Activated naive CD4-positive, alpha-beta T cell treated with anti-CD3 and anti-CD28 coated beads, Interleukin-2, amount 50 U/mL, for 24 hours (primary cell): ENCODE measurements at regions not wholly inside any gene's neighbourhood (a gene's known extent, or its start where the extent isn't known, plus 50 kb on each side); places are given as distances from the start of the nearest gene placed in this dataset.
"Not testable (repeated sequence)": the region's sequence is repeated elsewhere in the genome, so short reads cannot be mapped to it uniquely, and the experiment has no call there.

Experiments used
- H3K27ac Mint-ChIP-seq: one replicate; pipeline ENCODE4 v1.8.0; 2021; ENCODE audit warnings: mild to moderate bottlenecking, mixed read lengths
- H3K27me3 Mint-ChIP-seq: one replicate; pipeline ENCODE4 v1.8.0; 2021; ENCODE audit warnings: mixed read lengths
- H3K36me3 Mint-ChIP-seq: one replicate; pipeline ENCODE4 v1.8.0; 2021; ENCODE audit warnings: mixed read lengths
- H3K4me1 Mint-ChIP-seq: one replicate; pipeline ENCODE4 v1.8.0; 2021; ENCODE audit warnings: mixed read lengths
- H3K4me3 Mint-ChIP-seq: one replicate; pipeline ENCODE4 v1.8.0; 2021; ENCODE audit warnings: mild to moderate bottlenecking, mixed read lengths
- H3K9me3 Mint-ChIP-seq: one replicate; pipeline ENCODE4 v1.8.0; 2021; ENCODE audit warnings: mixed read lengths

DNA sequence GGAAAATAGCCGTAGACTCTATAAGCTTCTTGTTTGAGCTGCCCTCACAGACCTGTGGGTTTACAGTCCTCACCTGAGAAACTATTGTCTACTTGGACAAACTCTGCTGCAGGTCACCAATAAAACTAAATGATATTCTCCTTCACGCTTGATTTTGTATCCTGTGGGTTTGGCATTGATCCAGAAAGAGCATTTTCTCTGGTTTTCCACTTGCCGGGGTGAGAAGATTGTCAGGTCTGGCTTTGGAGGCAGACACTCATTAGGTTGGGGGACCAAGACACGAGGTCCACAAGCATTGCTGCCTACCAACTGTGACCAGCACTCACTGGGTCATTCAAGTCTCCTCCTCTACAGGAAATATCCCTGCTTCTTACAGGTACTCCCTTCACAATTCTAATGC is 68.5 kb downstream of the CDC14C start:
- no peak overlapping the region for H3K4me3 Mint-ChIP-seq
- no peaks in the 10 kb centered on the region for H3K4me1 Mint-ChIP-seq
- no peak overlapping the region for H3K27ac Mint-ChIP-seq
- H3K27me3 Mint-ChIP-seq: no peaks in the 10 kb centered on the region
- peaks cover 7% of the 10 kb centered on the region for H3K9me3 Mint-ChIP-seq
- no peaks in the 10 kb centered on the region for H3K36me3 Mint-ChIP-seq

DNA sequence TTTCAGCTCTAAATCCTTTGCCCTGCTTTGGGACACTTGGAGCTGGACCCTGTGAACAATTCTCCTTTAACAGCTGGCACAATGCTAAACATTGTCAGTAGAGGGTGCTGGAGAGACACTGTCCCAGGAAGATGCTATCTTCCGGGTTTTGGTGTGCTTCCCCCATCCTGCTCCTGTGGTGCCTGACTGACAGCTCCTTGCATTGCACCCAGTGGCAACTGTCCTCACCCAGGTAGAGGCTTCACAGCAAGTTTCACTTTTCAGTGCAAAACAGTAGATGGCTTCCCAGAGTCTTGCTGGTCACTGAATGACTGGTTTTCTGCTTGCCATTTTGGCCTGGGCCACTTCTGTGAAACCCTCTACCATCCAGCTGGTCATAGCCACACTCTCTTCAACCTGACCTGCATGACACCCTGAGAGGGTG is 77.3 kb downstream of the CDC14C start:
- H3K27ac Mint-ChIP-seq: no peak overlapping the region
- no peaks in the 10 kb centered on the region for H3K27me3 Mint-ChIP-seq

DNA sequence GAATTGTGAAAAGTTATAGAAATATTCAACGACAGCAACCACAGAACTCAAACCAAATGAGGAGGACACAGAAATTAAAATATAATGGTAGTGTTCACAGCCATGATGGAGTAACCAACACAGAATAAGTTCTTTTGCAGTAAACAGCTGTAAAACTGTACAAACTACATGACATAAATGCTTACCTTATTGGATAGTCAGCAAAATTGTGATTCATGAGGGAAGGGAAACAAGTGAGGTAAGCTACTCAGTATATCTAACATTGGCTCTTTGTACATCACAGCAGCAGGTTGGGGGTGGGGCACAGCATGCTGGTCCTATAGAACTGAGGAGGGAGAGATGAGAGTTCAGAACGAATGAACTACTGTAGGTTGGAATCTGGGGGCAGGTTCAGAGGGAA is 86.4 kb downstream of the CDC14C start:
- Mint-ChIP-seq H3K4me1 (no peaks in the 10 kb centered on the region), H3K27me3 (no peaks in the 10 kb centered on the region), H3K9me3 (peaks cover 28% of the 10 kb centered on the region), H3K36me3 (no peaks in the 10 kb centered on the region), H3K27ac (no peak overlapping the region), H3K4me3 (no peak overlapping the region)

More for the DNA sequence above, 77.3 kb downstream of the CDC14C start:
- Mint-ChIP-seq H3K9me3 (no peaks in the 10 kb centered on the region), H3K4me1 (no peaks in the 10 kb centered on the region), H3K4me3 (no peak overlapping the region), H3K36me3 (no peaks in the 10 kb centered on the region)

DNA sequence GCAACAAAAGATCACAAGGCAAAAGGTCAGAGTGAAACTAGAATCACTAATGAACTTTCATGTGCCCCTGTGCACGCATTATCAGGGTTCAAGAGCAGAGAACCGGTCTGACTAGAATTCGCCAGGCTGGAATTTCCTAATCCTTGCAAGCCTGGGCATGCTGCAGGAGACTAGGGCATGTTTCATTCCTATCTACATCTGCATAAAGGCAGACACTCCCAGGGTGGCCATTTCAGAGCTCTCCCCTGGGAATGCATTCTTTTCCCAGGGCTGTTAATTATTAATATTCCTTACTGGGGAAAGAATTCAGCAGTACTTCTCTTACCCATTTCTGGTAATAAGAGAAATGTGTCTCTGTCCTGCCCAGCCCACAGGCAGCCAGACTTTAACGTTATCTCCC is 90.5 kb downstream of the CDC14C start:
- Mint-ChIP-seq H3K27ac (no peak overlapping the region), H3K27me3 (no peaks in the 10 kb centered on the region), H3K36me3 (no peaks in the 10 kb centered on the region), H3K9me3 (peaks cover 22% of the 10 kb centered on the region), H3K4me3 (no peak overlapping the region), H3K4me1 (no peaks in the 10 kb centered on the region)

- Mint-ChIP-seq H3K27ac (no peak overlapping the region), H3K4me1 (no peaks in the 10 kb centered on the region), H3K4me3 (no peak overlapping the region), H3K27me3 (no peaks in the 10 kb centered on the region), H3K9me3 (peaks cover 4% of the 10 kb centered on the region), H3K36me3 (no peaks in the 10 kb centered on the region)
Measured at GRCh38 chr7:49020145-49020544, 95.8 kb downstream of the CDC14C start.

- no peaks in the 10 kb centered on the region for H3K36me3 Mint-ChIP-seq
- H3K9me3 Mint-ChIP-seq: peaks cover 4% of the 10 kb centered on the region
- H3K27me3 Mint-ChIP-seq: no peaks in the 10 kb centered on the region
- H3K27ac Mint-ChIP-seq: no peak overlapping the region
- H3K4me1 Mint-ChIP-seq: no peaks in the 10 kb centered on the region
- H3K4me3 Mint-ChIP-seq: no peak overlapping the region
Measured at GRCh38 chr7:49022448-49022847, 98.1 kb downstream of the CDC14C start.

DNA sequence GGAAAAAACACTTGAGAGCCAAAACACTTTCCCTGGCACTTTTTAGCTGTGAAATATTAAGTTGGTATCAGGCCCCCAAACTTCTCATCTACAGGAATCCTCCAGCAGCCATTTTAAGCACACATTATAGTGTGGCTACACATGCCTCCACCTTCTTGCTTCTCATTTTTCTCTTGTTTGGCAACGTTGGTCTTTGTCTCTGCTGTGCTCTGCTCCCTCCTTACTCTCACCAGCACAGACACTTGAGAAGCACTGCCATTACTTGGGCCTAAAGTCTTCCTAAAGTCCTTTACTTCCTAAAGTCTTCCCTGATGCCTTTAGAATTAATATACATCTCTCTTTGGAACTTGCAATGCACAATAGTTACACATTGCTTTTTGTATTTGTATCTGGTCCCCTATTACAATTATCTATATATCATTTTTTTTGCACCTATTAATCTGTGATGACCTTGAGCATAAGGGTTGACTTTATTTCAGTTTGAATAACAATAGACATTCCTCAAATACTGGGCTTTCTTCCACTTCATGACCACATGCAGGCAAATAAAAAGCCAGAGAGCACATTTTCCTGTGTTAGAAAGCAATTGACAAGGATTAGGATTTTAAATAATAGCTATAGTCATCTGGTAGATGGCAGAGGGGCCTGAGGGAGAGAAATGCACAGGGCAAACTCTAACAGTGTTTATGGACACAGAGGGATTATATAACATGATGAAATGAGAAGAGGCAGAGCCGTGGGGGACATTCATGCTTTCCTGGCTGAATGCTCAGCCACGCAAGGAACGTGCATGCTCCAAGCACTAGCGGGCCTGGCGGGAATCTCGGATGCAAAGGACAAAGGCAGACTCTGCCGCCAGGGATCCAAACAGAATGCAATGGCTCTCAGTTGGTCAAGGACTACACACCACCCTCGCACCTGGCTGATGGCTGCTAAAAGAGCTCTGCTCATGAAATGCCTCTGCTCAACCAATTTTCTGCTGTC is 99.3 kb downstream of the CDC14C start:
- Mint-ChIP-seq H3K36me3 (no peaks in the 10 kb centered on the region), H3K27ac (no peak overlapping the region), H3K27me3 (no peaks in the 10 kb centered on the region), H3K4me1 (no peaks in the 10 kb centered on the region), H3K9me3 (peaks cover 4% of the 10 kb centered on the region), H3K4me3 (no peak overlapping the region)

DNA sequence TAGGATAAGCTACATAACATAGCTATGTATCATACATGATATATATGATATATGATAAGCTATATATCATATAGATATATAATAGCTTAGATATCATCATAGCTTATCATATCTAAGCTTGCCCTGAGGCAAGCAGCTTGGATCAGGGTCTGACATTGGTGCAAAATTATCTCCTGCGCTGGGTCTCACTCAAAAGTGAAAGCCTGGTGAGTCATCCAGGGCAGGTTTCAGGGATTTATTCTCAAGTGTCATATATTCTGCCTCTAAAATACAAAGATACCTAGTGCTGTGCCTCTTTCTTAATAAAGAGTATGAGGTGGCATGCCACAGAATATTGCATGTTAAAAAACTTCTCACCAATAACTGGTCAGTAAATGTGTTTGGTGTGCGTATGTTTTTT is 105.9 kb downstream of the CDC14C start:
- Mint-ChIP-seq H3K27ac (no peak overlapping the region), H3K4me3 (no peak overlapping the region), H3K36me3 (no peaks in the 10 kb centered on the region), H3K9me3 (peaks cover 13% of the 10 kb centered on the region), H3K4me1 (no peaks in the 10 kb centered on the region), H3K27me3 (no peaks in the 10 kb centered on the region)

- H3K4me3 Mint-ChIP-seq, H3K36me3 Mint-ChIP-seq, H3K27me3 Mint-ChIP-seq, H3K4me1 Mint-ChIP-seq, H3K27ac Mint-ChIP-seq: not testable (repeated sequence)
- H3K9me3 Mint-ChIP-seq: peaks cover 13% of the 10 kb centered on the region
Measured at GRCh38 chr7:49033140-49033539, 108.8 kb downstream of the CDC14C start.

DNA sequence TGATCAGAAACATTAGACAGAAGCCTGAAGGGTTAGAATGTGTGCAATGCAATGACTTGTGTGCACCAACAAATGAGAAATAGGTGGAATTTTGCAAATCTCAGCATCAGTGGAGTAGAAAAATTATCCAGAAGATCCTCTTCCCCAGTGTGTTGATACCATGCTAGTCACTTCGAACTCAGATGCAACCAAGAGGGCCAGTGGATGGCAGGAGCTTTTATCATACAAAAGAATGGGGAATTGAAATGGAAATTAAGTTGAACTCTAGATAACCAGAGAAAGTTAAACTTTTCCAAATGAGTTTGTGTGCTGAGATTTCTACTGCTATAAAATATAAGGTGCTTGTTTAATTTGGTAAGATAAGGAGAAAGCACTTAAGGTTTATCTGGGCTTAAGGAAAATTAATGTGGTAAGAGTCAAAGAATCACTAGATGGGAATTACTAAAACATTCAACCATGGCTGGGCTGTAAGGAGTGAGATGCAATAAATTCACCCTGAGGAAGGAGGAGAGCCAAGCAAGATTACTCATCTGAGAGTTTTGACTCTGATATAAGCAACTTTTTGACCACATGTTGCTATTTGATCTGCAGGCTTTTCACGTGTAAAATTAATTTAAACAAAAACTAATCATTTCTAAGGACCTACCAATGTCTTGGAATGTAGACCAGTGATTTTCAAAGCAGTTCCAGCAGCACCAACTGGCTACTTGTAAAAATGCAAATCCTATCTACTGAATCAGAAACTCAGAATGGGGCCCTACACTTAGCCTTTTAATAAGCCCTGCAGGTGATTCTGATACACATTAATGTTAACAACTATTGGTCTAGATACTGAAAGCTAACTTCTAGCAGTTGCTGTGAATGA is 113.2 kb downstream of the CDC14C start:
- Mint-ChIP-seq H3K4me3 (no peak overlapping the region), H3K4me1 (no peaks in the 10 kb centered on the region), H3K9me3 (peaks cover 5% of the 10 kb centered on the region), H3K27ac (no peak overlapping the region), H3K27me3 (no peaks in the 10 kb centered on the region), H3K36me3 (no peaks in the 10 kb centered on the region)

- no peaks in the 10 kb centered on the region for H3K27me3 Mint-ChIP-seq
- no peaks in the 10 kb centered on the region for H3K4me1 Mint-ChIP-seq
- H3K9me3 Mint-ChIP-seq: peaks cover 15% of the 10 kb centered on the region
- no peaks in the 10 kb centered on the region for H3K36me3 Mint-ChIP-seq
- no peak overlapping the region for H3K4me3 Mint-ChIP-seq
- H3K27ac Mint-ChIP-seq: no peak overlapping the region
Measured at GRCh38 chr7:49038821-49039358, 114.5 kb downstream of the CDC14C start.

GRCh38 chr7:49060743-49061142 is 136.4 kb downstream of the CDC14C start:
- H3K27ac Mint-ChIP-seq: no peak overlapping the region

GRCh38 chr7:49074538-49074937 is 150.2 kb downstream of the CDC14C start:
- Mint-ChIP-seq H3K36me3 (no peaks in the 10 kb centered on the region), H3K27me3 (peaks cover 1% of the 10 kb centered on the region), H3K27ac (no peak overlapping the region), H3K4me1 (no peaks in the 10 kb centered on the region), H3K9me3 (peaks cover 4% of the 10 kb centered on the region), H3K4me3 (no peak overlapping the region)

More at GRCh38 chr7:49060743-49061142, 136.4 kb downstream of the CDC14C start:
- Mint-ChIP-seq H3K4me3 (no peak overlapping the region), H3K36me3 (no peaks in the 10 kb centered on the region), H3K9me3 (peaks cover 6% of the 10 kb centered on the region), H3K27me3 (no peaks in the 10 kb centered on the region), H3K4me1 (no peaks in the 10 kb centered on the region)

DNA sequence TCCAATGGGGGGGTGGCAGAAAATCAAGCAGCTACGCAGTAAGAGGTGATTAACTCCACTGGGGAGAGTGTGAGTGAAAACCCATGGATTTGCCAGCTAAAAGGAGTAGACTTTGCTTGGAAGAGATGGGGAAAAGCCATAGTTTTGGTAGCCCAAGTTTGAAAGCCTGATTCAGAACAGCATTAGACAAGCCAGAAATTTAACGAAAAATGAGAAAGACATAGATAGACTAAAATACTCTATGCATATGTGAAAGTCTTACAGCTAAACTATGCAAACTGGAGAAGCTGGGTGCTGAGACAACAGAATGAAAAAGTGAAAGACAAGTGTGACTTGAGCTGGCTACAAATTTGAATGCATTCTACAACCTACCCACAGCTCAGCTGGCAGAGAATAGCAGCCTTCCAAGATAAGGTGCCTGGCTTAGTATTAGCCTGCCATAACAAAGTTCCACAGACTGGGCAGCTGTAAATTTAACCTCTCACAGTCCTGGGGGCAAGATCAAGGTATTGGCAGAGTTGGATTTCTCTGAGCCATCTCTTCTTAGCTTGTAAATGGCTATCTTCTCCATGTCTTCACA is 156.6 kb downstream of the CDC14C start:
- Mint-ChIP-seq H3K9me3 (peaks cover 13% of the 10 kb centered on the region), H3K27ac (no peak overlapping the region), H3K4me3 (no peak overlapping the region)

GRCh38 chr7:49088017-49088416 is 163.7 kb downstream of the CDC14C start:
- Mint-ChIP-seq H3K27me3 (no peaks in the 10 kb centered on the region), H3K4me1 (no peaks in the 10 kb centered on the region), H3K36me3 (no peaks in the 10 kb centered on the region), H3K9me3 (peaks cover 1% of the 10 kb centered on the region), H3K27ac (no peak overlapping the region), H3K4me3 (no peak overlapping the region)

More for the DNA sequence above, 156.6 kb downstream of the CDC14C start:
- no peaks in the 10 kb centered on the region for H3K4me1 Mint-ChIP-seq
- H3K27me3 Mint-ChIP-seq: peaks cover 1% of the 10 kb centered on the region
- no peaks in the 10 kb centered on the region for H3K36me3 Mint-ChIP-seq
